ENCODE measurements at regions not wholly inside any gene's neighbourhood (a gene's known extent, or its start where the extent isn't known, plus 50 kb on each side); places are given as distances from the start of the nearest gene placed in this dataset.

DNA sequence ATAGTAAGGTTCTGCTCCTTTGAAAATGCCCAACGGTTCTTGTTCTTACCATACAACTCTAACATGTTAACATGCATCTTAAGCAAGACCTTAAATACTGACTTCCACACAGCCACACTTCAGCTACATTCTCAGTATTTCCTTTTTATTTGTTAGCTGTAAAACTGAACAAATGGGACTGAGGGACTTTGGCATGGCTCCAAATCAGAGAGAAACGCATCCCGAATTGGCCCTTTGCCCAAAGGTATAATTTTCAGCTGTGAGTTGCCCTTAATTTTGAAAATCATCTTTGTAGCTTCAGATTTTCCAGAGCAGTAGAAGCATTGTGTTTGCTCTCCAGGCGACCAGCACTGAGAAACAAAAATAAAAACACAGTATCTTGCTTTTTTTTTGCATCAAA is 56.4 kb downstream of the NEUROD6 start:
- DNase-seq: no peak

DNA sequence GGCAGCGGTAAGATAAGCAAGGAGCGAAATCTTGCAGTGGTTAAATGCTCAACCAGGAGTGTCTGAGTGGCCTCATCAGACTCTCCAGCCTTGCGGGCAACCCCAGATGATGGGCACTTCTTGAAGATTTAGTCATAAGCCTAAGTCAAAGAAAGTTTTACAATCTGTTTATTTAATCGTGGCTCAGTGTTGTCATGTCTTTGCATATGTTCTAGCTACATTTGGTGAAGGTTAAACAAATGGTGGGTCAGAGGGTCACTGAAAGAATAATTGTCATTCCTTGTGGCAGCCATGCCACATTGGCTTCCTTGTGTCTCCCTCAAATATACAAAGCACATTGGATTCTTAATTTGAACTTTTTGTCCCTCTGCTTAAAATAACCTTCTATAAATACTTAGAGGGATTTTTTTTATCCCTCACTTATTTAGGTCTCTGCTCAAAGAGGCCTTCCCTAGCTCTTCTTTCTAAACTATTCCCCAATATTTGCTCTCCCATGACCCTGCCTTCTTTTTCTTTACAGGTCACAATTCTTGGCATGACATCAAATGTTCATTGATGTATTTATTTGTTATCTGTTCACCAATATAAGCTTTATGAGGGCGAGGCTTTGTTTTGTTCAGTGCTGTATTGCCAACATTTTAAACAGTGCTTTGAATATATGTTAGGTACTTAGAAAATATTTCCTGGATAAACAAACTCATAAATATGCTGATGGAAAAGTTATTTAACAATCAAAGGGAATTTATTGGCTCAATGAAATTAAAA is 68.7 kb downstream of the NEUROD6 start:
- DNase-seq: no peak

DNA sequence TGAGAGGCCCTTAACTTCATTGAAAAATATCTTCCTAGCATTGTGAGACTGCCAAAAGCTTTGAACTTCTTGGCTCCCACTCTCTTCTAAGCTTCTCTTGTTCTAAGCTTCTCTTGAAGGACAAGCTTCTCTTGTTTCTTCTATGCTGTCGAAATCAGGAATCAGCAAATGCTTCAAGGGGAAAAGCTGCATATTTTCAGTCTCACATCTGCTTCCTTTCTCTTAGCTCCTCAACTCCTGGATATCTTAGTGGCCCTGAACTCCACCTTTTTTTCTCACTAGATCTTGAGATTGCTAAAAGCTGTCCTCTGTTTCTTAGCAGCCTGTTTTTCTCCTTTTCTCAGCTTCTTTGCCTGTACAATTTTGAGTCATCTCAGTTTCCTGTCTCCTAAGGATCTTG is 73.0 kb downstream of the NEUROD6 start:
- DNase-seq: no peak

DNA sequence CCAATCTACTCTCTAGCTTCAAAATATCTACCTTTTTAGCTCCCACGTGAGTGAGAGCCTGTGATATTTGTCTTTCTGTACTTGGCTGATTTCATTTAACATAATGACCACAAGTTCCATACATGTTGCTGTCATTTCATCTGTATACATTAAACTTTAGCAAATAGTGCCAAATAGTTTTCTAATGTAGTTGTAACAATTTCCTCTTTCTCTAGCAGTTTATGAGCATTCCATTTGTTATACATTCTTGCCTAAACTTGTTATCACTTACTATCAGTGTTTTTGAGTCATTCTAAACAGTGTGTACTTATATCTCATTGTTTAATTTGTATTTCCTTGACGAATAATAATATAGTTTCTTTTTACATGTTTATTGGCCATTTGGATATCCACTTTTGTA is 77.2 kb downstream of the NEUROD6 start:
- no peak for DNase-seq

DNA sequence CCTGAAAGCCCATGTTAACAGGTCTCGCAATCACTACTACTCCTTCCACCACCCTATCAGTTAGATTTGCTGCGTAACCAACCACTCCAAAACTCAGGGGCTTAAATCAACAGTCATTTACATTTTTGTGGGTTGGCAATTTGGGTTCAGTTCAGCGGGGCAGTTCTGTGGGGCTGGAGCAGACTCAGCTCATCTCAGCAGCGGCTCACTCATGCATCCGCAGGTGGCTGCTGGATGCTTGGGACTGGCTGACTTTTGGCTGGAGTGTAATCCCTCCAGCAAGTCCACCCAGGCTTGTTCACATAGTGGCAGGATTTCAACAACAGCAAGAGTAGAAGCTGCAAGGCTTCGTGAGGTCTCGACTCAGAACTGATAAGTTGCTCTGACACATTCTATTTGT is 79.2 kb downstream of the NEUROD6 start:
- DNase-seq: no peak

DNA sequence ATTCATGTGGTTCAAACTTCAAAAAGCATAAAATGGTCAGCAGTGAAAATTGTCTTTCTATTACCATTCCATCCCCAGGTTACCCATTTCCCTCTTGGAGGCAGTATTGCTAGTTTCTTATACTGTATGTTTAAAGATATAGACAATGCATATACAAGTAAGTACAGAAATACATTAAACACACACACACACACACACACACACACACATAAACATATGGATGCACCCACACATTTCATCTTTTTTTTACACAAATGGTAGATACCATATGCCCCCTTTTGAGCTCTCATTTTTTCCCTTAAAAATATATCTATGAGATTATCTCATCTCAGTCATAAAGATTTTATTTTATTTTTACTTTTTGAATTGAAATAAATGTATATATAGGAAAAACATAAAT is 79.7 kb downstream of the NEUROD6 start:
- no peak for DNase-seq

DNA sequence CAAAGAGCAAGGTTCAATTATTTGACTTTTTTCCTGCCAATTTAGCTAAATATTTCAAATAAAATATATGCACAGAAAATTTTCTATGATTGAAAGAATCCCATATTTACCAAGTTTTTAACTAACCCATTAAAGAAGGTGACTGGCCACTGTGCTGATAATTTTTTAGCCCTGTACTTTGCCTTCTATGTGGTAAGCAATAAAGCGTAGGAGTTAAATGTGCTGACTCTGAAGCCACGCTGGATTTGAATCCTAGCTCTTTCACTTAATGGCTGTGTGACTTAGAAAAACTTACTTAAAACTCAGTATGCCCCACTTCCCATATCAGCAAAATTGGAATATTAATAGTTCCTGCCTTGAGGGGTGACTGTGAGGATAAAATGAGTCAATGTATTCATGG is 82.1 kb downstream of the NEUROD6 start:
- no peak for DNase-seq

DNA sequence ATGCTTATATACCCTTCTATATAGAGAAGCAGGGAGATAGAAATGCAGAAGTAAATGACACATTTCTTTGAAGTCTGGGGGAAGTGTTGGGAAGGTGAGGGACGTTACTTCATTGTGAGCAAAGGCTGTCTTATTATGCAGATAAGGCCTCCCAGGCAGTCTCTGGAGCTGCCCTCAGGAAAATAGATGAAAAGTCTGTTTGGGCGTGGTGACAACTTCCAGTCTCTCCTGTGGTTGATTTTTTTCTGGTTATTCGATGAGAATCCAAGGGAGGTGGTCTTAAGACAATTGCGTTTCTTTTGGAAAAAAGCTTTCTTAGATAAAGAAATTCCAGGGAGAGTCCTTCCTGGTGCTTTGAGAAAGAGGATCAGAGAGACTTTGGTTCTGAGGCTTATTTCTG is 84.0 kb downstream of the NEUROD6 start:
- DNase-seq: no peak

DNA sequence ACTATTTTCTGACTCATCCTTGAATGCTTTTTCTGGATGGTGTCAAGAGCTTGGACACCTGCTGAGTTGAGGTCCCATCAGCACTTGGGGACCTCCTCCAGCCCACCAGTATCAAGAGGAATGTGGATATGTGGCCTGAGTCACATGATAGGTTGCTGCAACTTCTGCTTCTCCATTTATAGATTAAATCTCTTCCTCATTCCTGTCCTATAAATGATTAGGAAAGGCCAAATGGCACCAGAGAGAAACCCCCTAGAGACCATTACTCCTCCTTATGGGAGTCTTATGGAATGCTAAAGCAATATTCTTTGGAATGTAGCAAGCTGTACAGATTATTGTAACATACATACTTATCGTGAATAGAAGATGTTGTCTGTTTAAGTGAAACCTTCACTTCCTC is 85.6 kb downstream of the NEUROD6 start:
- no peak for DNase-seq

DNA sequence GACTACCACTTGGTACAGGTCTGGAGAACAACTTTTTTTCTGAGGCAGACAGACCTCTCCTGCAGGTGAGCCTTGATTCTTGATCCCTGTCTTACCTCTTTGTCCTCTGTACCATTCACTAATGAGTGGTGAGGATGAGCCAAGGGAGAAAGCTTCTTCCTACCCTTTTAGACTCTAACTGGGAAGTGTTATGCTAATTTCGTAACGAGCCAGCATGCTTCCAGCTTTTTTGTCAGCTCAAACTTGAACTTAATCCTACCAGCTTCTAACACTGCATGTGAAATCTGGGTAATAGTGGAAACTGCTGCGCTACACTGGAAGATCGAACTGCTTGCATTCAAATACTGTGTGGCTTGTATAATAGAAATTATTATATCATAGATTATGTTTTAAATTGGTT is 87.0 kb downstream of the NEUROD6 start:
- no peak for DNase-seq

DNA sequence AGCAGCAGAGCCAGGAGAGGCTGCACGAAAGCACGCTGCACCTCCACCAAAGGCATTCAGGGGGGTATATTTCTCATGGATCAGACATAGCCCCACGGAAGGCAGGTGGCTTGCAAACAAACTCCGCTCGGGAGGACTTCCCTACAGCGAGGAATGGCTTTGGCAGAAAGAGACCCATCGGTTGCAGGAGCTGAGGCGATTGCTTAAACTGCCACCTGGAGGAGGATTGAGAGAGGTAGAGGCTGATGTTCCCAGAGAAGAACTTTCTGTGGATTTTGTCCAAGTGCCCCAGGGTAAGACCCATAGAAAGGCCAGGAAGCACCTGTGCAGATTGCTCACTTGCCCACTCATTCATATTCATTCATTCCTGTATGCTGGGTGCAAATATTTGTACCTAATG is 89.1 kb downstream of the NEUROD6 start:
- DNase-seq: no peak

DNA sequence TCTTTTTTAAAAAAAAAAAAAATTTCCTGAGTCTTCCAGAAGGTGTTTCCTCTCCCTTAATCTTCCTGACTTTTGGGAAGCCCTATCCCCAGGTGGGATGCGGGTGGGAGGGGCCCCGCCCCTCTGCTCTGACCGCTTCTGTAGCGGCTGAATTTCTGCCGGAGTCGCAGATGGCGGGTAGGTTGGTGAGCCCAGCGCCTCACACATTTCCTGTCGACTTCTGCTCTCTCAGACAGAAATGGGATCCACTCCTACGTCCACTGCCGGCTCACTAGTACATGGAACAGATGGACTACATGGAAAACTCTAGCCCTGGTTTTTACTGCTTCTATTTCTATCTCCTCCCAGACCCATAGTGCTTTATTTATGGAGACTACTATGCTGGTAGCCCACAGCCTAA is 90.9 kb downstream of the NEUROD6 start:
- DNase-seq: no peak

DNA sequence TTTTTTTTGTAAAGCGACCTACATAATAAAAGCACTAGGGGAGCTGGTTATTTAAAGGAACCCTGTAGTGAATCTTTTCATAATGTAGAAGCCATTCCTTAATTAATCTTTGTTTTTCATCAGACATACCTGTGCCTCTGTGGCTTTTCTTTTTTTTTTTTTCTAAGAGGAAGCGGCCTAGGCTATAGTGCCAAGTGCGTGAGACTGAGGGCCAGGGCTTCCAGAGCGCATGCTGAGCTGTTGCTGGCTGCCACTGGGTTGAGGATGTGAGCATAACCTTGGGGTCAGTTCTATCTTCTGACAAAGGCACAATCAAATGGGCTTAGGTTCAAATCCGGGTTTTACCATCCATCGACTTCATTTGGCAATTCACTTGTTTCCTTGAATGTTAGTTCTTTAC is 103.7 kb downstream of the NEUROD6 start:
- DNase-seq: no peak

DNA sequence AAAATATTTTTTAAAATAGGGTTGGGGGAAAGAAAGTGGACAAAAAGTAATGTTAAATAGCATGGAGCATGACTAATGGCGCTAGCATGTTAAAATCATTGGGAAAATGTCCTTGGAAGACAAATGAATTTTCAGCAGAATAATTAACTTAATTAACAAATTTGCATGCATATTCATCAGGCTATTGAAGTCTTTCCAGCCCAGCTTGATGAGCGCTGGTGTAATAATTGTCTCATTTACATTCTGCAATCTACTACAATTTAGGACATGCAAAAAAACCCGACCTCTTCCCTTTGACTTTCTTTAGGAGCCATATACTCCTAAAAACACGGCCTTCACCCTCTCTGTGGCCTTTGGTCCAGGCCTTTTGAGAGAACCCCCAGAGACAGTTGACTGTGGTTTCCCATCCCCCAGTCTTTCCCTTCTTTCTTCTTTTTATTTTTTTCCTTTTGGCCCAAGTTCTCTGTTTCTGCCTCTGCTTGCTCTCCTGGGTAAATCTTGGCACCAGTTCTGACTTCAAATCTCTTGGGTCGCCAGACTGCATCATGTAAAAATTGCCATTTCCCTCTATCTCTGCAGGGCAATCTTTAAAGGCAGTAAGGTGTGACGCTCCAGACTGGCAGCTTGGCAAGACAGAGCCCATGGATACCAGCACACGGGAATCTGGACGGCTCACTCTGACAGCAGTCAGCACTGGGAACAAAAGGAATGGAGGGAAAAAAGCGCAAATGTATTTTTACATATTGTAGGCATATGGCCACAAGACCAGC is 105.5 kb downstream of the NEUROD6 start:
- DNase-seq: no peak

DNA sequence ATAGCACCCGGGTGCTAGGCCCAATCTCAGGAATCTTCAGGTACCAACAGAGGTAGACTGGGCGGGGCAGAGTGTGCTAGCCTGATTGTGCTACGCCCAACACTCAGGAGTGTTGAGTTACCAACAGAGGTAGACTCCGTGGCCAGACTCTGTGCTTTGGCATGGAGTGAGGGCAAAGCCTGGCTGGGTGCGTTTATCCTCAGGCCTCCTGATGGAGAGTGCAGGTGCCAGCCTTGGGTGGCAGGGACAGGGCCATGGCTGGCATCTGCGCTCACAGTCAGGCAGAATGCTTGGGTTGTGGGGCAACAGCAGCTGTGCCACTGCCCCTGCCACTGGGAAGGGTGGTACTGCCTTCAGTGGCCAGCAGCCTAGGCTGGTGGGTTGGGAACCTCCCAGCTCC is 111.6 kb downstream of the NEUROD6 start:
- no peak for DNase-seq

DNA sequence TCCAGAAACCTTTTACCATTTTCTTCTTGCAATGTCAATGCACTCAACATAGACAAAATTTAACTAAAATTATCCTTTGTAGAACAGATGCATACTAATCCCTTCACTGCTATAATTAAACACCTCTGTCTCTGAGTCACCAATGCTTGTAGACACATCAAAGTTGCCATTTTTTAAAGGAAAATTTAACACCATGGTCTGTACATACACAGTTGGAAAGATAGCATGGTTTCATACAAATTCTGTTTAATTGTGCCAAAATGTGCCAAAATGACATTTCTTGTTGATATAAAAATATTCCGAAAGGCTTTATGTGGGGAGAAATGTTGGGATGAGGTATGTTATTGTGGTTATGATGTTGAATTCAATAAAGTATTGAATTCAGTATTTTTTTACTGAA is 125.8 kb downstream of the NEUROD6 start:
- DNase-seq: no peak

DNA sequence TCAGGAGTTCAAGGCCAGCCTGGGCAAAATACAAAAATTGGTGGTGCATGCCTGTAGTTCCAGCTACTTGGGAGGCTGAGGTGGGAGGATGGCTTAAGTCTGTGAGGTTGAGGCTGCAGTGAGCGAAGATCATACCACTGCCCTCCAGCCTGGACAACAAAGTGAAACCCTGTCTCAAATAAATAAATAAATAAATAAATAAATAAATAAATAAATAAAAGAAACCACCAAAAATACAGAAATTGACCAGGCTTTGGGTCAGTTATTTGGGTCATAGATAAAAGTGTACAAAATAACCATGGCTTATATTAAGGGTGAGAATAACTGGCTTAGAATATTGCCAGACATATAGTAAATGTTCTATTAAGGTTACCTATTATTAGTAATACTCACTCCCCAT is 129.2 kb downstream of the NEUROD6 start:
- no peak for DNase-seq

DNA sequence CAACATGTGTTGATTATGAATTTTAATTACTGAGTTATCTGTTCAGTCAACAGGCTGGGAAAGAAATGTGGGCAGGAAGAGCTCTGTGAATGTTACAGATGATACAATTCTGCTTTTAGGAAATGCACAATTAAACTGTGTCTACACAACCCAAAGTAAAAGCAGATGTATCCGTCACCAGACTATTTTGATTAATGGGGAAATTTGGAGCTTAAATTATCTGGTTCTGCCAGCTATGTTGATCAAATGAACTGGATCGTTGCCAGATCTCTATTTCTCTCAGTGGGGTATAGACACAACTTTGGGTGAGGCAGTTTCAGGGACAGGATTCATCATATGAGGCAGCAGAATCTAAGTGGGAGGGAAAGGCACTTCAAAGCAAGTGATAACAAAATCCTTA is 136.5 kb downstream of the NEUROD6 start:
- DNase-seq: no peak

DNA sequence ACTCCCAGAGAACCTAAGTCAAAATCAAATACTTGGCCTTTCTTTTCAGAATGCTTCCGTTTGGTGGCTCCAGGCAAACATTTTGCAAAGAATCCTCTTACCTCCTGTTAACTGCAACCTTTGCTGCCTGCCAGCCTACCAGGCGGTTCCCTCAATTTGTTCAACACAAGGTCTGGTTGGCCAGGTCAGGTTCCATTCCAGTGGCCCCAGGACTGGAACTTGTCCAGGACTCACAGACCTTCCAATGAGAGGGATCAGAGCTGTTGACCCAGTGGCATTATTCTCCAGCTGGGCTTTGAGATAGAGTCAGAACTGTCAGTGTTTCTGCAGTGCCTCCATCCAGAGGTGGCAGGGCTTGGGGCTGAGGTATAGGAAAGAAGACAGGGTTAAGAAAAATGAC is 137.0 kb downstream of the NEUROD6 start:
- DNase-seq: no peak

DNA sequence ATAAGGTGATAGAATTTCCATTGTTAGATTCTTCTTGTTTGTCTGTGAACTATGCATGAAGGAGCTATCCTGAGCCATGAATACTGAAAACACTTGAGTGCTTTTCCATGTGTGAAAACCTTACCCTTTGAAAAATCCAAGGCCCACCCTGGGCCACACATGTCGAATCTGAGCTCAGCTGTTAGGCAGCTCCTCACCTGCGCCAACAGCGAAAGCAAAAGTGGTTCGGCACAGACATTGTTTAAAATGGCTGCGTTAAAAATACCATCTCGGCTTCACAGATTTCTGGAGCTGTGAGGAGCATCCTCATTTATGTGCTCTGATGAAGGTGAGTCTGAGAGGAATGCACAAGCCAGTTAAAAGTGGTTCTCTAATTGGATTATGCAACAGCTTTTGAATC is 137.7 kb downstream of the NEUROD6 start:
- DNase-seq: no peak

DNA sequence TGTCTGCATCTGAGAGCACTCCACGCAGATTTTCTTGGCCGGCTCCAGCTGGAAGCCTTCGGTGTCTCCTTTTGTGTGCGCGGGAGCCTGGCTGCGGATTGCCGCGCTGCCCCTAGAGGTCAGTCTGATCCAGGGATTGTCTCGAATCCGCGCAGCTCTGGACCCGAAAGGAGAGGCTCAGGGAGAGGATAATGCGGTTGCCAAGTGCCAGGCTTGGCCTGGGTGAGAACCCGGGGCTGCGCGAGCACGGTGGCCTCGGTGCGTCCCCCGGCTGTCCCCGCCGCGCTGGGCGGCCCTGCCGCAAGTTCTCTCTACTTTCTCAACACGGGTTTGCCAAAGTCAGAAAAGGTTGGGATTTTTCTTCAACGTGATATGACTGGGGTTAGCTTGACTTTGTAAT is 140.9 kb downstream of the ADCYAP1R1 start:
- peak in 50 of 56 donors; percentile 2 to 73 (median 39) for DNase-seq

DNA sequence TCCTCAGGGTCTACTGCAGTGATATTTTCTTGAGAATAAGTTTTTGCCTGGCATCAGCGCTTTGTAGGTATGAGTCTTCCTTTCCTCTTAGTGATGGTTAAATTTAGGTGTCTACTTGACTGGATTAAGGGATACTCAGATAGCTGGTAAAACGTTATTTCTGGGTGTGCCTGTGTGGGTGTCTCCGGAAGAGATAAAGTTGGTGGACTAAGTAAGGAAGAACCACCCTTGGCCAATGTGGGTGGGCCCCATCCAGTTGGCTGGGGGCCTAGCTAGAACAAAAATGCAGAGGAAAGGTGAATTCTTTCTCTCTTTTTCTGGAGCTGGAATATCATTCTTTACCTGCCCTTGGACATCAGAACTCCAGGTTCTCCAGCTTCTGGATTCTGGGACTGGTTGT is 138.8 kb downstream of the ADCYAP1R1 start:
- no peak for DNase-seq

DNA sequence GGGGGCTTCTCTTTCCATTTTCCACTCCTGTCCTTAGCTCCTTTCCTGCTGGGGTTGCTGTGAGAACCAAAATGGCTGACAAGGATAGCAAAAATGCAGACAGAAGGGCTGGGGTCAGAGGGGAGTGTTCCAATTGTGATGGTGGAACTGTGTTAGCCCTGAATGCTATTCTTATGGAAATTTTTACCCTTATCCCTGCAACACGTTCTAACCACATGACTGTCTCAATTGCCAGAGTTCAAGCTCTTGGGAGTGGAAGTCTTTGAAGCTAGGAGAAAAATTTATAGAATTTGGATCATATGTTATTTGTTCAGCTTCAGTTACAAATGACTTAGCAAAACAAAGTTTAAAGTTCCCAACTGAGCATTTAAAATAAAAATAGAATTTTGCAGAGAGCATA is 134.1 kb downstream of the ADCYAP1R1 start:
- DNase-seq: no peak

Data from nucleus accumbens (tissue), 56 donors.